A549 (cell line): ENCODE measurements at regions not wholly inside any gene's neighbourhood (a gene's known extent, or its start where the extent isn't known, plus 50 kb on each side); places are given as distances from the start of the nearest gene placed in this dataset.

ENCODE experiments used
- ATAC-seq, 2 experiments: fragments of 200-7000 bp in 1 of 2; fragments of >200 bp in 1 of 2; cut with Nextera tagmentation in 1 of 2; cut with Tn5 transposase in 1 of 2; 3 replicates each; pipeline versions ENCODE4 v1.8.0 to v1.9.1; 2018 to 2020; ENCODE audit warnings: mild to moderate bottlenecking in 1 of 2, moderate library complexity in 1 of 2
- CTCF ChIA-PET: fragments of 300-600 bp; sonication (Branson Sonifier 250); formaldehyde crosslinking; extraction: SDS; loops from one replicate; lab custom pipeline; 2021; ENCODE audit warnings: antibody characterized with exemption, inconsistent platforms; lab: Yijun Ruan, JAX
- POLR2A ChIA-PET: fragments of 350-600 bp; formaldehyde crosslinking; extraction: SDS; loops from one replicate; lab custom pipeline; 2021; ENCODE audit warnings: antibody characterized with exemption, inconsistent platforms; lab: Yijun Ruan, JAX
- DNase-seq, 2 experiments: peaks; one replicate each; pipeline versions ENCODE4 v3.0.0 to v3.0.0-alpha.2; 2011 to 2016; ENCODE audit warnings: low read depth in 1 of 2, low spot score in 1 of 2
- FAIRE-seq: peaks from 2 replicates; lab custom pipeline; 2011; peaks lifted over from hg19 to GRCh38; lab: Jason Lieb, UNC
- H3K27ac ChIP-seq, 2 experiments: fragments of >200 bp; sonication (Bioruptor Twin); formaldehyde crosslinking; 3 replicates each; pipeline ENCODE4 v1.5.1; 2016 to 2017
- H3K4me1 ChIP-seq: fragments of >200 bp; sonication (Bioruptor Twin); formaldehyde crosslinking; 3 replicates; pipeline ENCODE4 v1.6.1; 2016
- H3K4me2 ChIP-seq: fragments of >200 bp; sonication (Bioruptor Twin); formaldehyde crosslinking; 3 replicates; pipeline ENCODE4 v1.6.1; 2016
- H3K4me3 ChIP-seq: fragments of >200 bp; sonication (Bioruptor Twin); formaldehyde crosslinking; 3 replicates; pipeline ENCODE4 v1.5.1; 2016
- H3K9me3 ChIP-seq: fragments of >200 bp; sonication (Bioruptor Twin); formaldehyde crosslinking; 3 replicates; pipeline ENCODE4 v1.6.1; 2016
- ESRRA ChIP-seq: fragments of 150-350 bp; IDR thresholded peaks from 2 replicates; pipeline ENCODE4 v1.6.1; 2014; ENCODE audit warnings: mild to moderate bottlenecking, low read length, borderline replicate concordance
- HOXB13 ChIP-seq: fragments of 250-450 bp; sonication (Bioruptor Pico); IDR thresholded peaks from 2 replicates; pipeline ENCODE4 v1.5.0; 2020; ENCODE audit warnings: low read depth, mild to moderate bottlenecking, moderate library complexity
- MAFK ChIP-seq: fragments of 450-650 bp; IDR thresholded peaks from 2 replicates; pipeline ENCODE4 v1.6.1; 2014; ENCODE audit not compliant: partially characterized antibody
- MAX ChIP-seq: IDR thresholded peaks from 2 replicates; pipeline ENCODE4 v1.6.1; 2012
- RAD21 ChIP-seq, 2 experiments: fragments of >200 bp in 1 of 2; sonication (Bioruptor Twin) in 1 of 2; formaldehyde crosslinking in 1 of 2; IDR thresholded peaks in 1 of 2; conservative IDR thresholded peaks in 1 of 2; 2 replicates in 1 of 2; 3 replicates in 1 of 2; pipeline ENCODE4 v1.6.1; 2012 to 2018; ENCODE audit warnings: inconsistent platforms in 1 of 2
- RARB ChIP-seq: fragments of 250-450 bp; sonication (Bioruptor Pico); IDR thresholded peaks from 2 replicates; pipeline ENCODE4 v1.8.0; 2021; ENCODE audit warnings: mild to moderate bottlenecking, moderate library complexity
- RCOR1 ChIP-seq: fragments of 150-350 bp; IDR thresholded peaks from 2 replicates; pipeline ENCODE4 v1.6.1; 2014; ENCODE audit warnings: antibody characterized with exemption, low read length, low read depth
- REST ChIP-seq: fragments of 200-600 bp; sonication (generic); IDR thresholded peaks from 2 replicates; pipeline ENCODE4 v1.6.1; 2016; ENCODE audit warnings: antibody characterized with exemption, mild to moderate bottlenecking, moderate library complexity
- SMC3 ChIP-seq: fragments of >200 bp; sonication (Bioruptor Twin); formaldehyde crosslinking; IDR thresholded peaks from 3 replicates; pipeline ENCODE4 v1.6.1; 2018; ENCODE audit warnings: inconsistent platforms
- TP53 ChIP-seq: fragments of 250-450 bp; sonication (Bioruptor Pico); IDR thresholded peaks from 2 replicates; pipeline ENCODE4 v1.5.0; 2021; ENCODE audit warnings: mild to moderate bottlenecking, moderate library complexity
- ZSCAN20 ChIP-seq: fragments of 250-450 bp; sonication (Bioruptor Pico); IDR thresholded peaks from 2 replicates; pipeline ENCODE4 v1.8.0; 2022; ENCODE audit warnings: mild to moderate bottlenecking, moderate library complexity
- WGBS: methylation state at CpG from one replicate; pipeline ENCODE4 v1.1.6; 2017; ENCODE audit errors: missing lambda C conversion rate; 5-methylcytosine and 5-hydroxymethylcytosine counted together
- TF ChIP-seq, protein P1 (sequence below): fragments of >200 bp; sonication (Bioruptor Twin); formaldehyde crosslinking; IDR thresholded peaks from 3 replicates; pipeline ENCODE4 v1.6.1; 2016
- TF ChIP-seq, protein P2 (sequence below): fragments of 150-350 bp; IDR thresholded peaks from 2 replicates; pipeline ENCODE4 v1.6.1; 2014; ENCODE audit warnings: low read depth, mild to moderate bottlenecking, low read length
- TF ChIP-seq, protein P3 (sequence below): fragments of >200 bp; sonication (Bioruptor Twin); formaldehyde crosslinking; IDR thresholded peaks from 3 replicates; pipeline ENCODE4 v1.5.1; 2016

DNA sequence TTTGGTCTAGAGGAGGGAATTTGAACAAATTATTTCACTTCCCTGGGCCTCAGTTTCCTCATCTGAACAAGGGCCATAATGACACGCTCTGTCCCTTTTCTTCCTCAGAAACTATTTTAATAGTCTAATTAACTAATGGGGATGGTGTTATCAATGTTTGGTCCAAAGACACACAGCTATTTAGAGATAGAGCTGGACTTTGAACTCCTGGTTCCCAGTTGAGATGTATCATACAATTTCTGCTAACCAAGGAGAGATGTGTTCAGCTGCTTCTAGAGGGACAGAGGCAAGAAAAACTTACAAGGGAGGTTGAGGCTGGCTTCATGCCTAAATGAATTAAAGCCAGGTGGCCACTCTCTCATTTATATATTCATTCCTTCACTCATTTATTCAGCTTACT, 90.6 kb upstream of the CLINT1 start:
- 88% methylated on average over 1 of the region's 1 CpG for WGBS
- ATAC-seq = no peak
- Histone ChIP-seq H3K9me3 (no peaks in the 10 kb centered on the region), H3K4me1 (peaks cover 5% of the 10 kb centered on the region)
- no peak for FAIRE-seq
- TF ChIP-seq HOXB13 (no peak), TP53 (no peak)
- TF ChIP-seq, protein P1, sequence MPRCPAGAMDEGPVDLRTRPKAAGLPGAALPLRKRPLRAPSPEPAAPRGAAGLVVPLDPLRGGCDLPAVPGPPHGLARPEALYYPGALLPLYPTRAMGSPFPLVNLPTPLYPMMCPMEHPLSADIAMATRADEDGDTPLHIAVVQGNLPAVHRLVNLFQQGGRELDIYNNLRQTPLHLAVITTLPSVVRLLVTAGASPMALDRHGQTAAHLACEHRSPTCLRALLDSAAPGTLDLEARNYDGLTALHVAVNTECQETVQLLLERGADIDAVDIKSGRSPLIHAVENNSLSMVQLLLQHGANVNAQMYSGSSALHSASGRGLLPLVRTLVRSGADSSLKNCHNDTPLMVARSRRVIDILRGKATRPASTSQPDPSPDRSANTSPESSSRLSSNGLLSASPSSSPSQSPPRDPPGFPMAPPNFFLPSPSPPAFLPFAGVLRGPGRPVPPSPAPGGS = no peak
- TF ChIP-seq, all 56 proteins: peak for 0
- CTCF ChIA-PET = interaction anchor here (0.5 to 5.6 kb wide), 46 partner anchors 10 to 1158 kb away, joined by 3 to 51 read pairs (median 6); partner anchors contain the start of genes CLINT1 and LSM11
- Histone ChIP-seq H3K4me2 (peak overlapping the region; percentile 70; the same call in 1 of the 3 replicates), H3K27ac (peak overlapping the region; percentile 50 to 76; a peak in 4 of 6 replicates), H3K4me3 (no peak overlapping the region; the same call in 2 of the 3 replicates)
- POLR2A ChIA-PET = no interaction called here
- DNase-seq = no peak

- WGBS = 7% methylated on average over 11 of the region's 11 CpGs
- DNase-seq = peak; percentile 71 to 92
- ChIA-PET CTCF (interaction anchor here (0.5 to 5.6 kb wide), 62 partner anchors 9 to 1357 kb away, joined by 3 to 51 read pairs (median 5); partner anchors contain the start of genes CLINT1 and LSM11), POLR2A (no interaction called here)
- no peaks in the 10 kb centered on the region for H3K9me3 ChIP-seq
- peak overlapping the region; percentile 50 to 76 for H3K27ac ChIP-seq
- peak overlapping the region; percentile 70 for H3K4me2 ChIP-seq
- TF ChIP-seq, protein P2, sequence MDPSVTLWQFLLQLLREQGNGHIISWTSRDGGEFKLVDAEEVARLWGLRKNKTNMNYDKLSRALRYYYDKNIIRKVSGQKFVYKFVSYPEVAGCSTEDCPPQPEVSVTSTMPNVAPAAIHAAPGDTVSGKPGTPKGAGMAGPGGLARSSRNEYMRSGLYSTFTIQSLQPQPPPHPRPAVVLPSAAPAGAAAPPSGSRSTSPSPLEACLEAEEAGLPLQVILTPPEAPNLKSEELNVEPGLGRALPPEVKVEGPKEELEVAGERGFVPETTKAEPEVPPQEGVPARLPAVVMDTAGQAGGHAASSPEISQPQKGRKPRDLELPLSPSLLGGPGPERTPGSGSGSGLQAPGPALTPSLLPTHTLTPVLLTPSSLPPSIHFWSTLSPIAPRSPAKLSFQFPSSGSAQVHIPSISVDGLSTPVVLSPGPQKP = no peak
- TF ChIP-seq RAD21 (conservative IDR thresholded peaks at IDR 0.05 in 1 of 2, IDR thresholded peaks at IDR 0.05 in 1 of 2) (peak; percentile 77 to 80), REST (no peak), TP53 (no peak), RARB (CRISPR knock-in tag) (no peak), ZSCAN20 (no peak), ESRRA (no peak), MAX (0 out of 2 replicates have a peak, but pooled peaks have one; percentile 33), MAFK (no peak), SMC3 (peak; percentile 88), RCOR1 (no peak)
- TF ChIP-seq, protein P3, sequence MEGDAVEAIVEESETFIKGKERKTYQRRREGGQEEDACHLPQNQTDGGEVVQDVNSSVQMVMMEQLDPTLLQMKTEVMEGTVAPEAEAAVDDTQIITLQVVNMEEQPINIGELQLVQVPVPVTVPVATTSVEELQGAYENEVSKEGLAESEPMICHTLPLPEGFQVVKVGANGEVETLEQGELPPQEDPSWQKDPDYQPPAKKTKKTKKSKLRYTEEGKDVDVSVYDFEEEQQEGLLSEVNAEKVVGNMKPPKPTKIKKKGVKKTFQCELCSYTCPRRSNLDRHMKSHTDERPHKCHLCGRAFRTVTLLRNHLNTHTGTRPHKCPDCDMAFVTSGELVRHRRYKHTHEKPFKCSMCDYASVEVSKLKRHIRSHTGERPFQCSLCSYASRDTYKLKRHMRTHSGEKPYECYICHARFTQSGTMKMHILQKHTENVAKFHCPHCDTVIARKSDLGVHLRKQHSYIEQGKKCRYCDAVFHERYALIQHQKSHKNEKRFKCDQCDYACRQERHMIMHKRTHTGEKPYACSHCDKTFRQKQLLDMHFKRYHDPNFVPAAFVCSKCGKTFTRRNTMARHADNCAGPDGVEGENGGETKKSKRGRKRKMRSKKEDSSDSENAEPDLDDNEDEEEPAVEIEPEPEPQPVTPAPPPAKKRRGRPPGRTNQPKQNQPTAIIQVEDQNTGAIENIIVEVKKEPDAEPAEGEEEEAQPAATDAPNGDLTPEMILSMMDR = peak; percentile 85
- peak; percentile 99 to 100 for ATAC-seq
- H3K4me3 ChIP-seq = peak overlapping the region; percentile 23; the same call in 2 of the 3 replicates
- peaks cover 5% of the 10 kb centered on the region for H3K4me1 ChIP-seq
- peak; percentile 85 for FAIRE-seq
These were observed 89.9 kb upstream of the CLINT1 start for GRCh38 chr5:157948738-157949410.
